ENCODE measurements at regions not wholly inside any gene's neighbourhood (a gene's known extent, or its start where the extent isn't known, plus 50 kb on each side); places are given as distances from the start of the nearest gene placed in this dataset.
A peak's percentile ranks its signal among the peaks of the same experiment; 100 is the strongest.

DNA sequence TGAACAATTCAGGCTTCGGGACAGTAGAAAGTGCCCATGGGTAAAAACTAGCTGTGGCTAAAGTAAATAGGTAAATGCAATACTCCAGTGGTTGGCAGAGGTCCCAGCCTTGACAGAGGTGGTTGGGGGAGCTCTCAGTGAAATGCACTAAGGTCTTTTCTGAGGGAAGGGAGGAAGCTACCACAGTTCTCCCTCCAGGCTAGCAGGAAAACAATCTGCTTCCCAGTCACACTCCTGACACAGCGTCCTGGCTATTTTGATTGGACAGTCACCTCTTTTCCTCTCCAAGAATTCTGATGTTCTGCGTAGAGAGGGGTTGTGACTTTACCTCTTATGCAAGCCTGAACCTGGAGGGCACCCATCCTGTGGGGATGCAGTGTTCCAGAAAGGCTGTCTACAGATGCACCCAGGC lies 128.7 kb downstream of the CYSLTR2 start:
- ChIA-PET CTCF (no interaction called here), POLR2A (ENCODE audit: low non-redundant PET) (no interaction called here)
- TF ChIP-seq, protein P1, sequence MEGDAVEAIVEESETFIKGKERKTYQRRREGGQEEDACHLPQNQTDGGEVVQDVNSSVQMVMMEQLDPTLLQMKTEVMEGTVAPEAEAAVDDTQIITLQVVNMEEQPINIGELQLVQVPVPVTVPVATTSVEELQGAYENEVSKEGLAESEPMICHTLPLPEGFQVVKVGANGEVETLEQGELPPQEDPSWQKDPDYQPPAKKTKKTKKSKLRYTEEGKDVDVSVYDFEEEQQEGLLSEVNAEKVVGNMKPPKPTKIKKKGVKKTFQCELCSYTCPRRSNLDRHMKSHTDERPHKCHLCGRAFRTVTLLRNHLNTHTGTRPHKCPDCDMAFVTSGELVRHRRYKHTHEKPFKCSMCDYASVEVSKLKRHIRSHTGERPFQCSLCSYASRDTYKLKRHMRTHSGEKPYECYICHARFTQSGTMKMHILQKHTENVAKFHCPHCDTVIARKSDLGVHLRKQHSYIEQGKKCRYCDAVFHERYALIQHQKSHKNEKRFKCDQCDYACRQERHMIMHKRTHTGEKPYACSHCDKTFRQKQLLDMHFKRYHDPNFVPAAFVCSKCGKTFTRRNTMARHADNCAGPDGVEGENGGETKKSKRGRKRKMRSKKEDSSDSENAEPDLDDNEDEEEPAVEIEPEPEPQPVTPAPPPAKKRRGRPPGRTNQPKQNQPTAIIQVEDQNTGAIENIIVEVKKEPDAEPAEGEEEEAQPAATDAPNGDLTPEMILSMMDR (conservative IDR thresholded peaks at IDR 0.05; ENCODE audit: low read depth, low read length) = no peak
- TF ChIP-seq EZH2 (IDR thresholded peaks at IDR 0.05; ENCODE audit: borderline replicate concordance, low read depth, low read length, poor library complexity, severe bottlenecking) = no peak
- no peaks in the 10 kb centered on the region for H3K4me1 ChIP-seq (ENCODE audit: insufficient read depth, low read length, poor library complexity, severe bottlenecking)
- H3K9me3 ChIP-seq (ENCODE audit: low read depth, low read length, poor library complexity, severe bottlenecking) = peaks cover 13% of the 10 kb centered on the region
- H3K4me3 ChIP-seq (ENCODE audit: low read depth, low read length, poor library complexity, severe bottlenecking) = no peak overlapping the region
- H3K36me3 ChIP-seq (ENCODE audit: insufficient read depth, low read length, poor library complexity, severe bottlenecking) = no peaks in the 10 kb centered on the region
- intact Hi-C loops (cut with micrococcal nuclease; ENCODE audit: unreplicated experiment) = loop anchor here (10.0 kb wide), 1 partner anchor 492 kb away; no protein-coding TSS in a partner anchor
- H3K27me3 ChIP-seq (replicated peaks; ENCODE audit: insufficient read depth, low read depth, low read length, poor library complexity) = no peaks in the 10 kb centered on the region
- H3K27ac ChIP-seq (ENCODE audit: low read depth, low read length, poor library complexity, severe bottlenecking) = no peak overlapping the region
- BruUV-seq (replicated peaks) = no TSS peak
- DNase-seq (ENCODE audit: low spot score) = no peak

DNA sequence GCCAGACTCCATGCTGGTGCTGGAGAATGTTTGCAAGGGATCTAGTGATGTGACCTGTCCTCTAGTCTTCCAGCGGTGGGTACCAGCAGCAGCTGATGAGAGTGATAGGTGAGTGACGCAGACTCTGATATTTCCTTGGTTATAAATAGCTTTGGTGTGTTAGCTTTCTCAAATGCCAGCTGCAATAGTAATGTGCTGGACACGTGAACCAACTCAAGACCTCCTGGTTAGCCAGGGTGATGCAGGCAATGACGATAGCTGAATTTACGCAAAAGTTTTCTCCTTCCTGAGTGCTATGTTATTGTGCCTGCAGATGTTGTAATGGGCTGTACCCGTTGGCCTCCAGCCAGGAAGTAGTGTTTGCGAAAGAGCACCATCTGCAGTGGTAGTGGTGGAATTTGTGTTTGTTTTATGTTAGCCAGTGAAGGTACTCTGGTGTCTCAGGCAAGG lies 129.5 kb downstream of the CYSLTR2 start:
- Histone ChIP-seq H3K4me1 (ENCODE audit: insufficient read depth, low read length, poor library complexity, severe bottlenecking) (no peaks in the 10 kb centered on the region), H3K27ac (ENCODE audit: low read depth, low read length, poor library complexity, severe bottlenecking) (no peak overlapping the region), H3K9me3 (ENCODE audit: low read depth, low read length, poor library complexity, severe bottlenecking) (peaks cover 13% of the 10 kb centered on the region), H3K4me3 (ENCODE audit: low read depth, low read length, poor library complexity, severe bottlenecking) (no peak overlapping the region), H3K36me3 (ENCODE audit: insufficient read depth, low read length, poor library complexity, severe bottlenecking) (no peaks in the 10 kb centered on the region), H3K27me3 (replicated peaks; ENCODE audit: insufficient read depth, low read depth, low read length, poor library complexity) (no peaks in the 10 kb centered on the region)
- intact Hi-C loops (cut with micrococcal nuclease; ENCODE audit: unreplicated experiment) = loop anchor here (10.0 kb wide), 1 partner anchor 492 kb away; no protein-coding TSS in a partner anchor
- no peak for TF ChIP-seq EZH2 (IDR thresholded peaks at IDR 0.05; ENCODE audit: borderline replicate concordance, low read depth, low read length, poor library complexity, severe bottlenecking)
- TF ChIP-seq, protein P1 (conservative IDR thresholded peaks at IDR 0.05; ENCODE audit: low read depth, low read length) = no peak
- BruUV-seq (replicated peaks) = no TSS peak
- CTCF ChIA-PET = no interaction called here
- POLR2A ChIA-PET (ENCODE audit: low non-redundant PET) = no interaction called here
- peak; percentile 66 for DNase-seq (ENCODE audit: low spot score)

DNA sequence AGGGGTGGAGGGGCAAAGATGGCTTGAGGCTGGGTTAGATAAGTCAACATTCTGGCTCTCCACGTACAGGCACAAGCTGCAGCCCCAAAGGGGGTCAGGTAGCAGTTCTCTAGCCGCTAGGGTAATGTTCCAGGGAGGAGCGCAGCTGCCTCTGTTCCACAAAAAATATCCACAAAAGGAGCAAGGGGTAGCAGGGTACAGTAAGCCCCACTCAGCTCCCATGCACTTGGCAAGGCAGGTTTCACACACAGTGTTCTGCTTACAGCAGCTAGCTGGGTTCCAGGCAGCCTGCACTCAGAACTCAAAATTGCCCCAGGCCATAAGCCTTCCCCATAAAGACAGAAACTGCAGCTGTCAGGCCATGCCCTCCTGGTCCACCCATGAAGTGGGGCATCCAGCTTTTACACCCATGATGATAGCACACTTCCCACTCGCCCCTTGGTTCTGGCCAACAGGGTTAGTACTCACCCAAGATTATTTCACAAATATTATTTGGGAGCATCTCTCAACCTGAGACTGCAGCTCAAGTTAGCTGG lies 130.0 kb downstream of the CYSLTR2 start:
- peaks cover 13% of the 10 kb centered on the region for H3K9me3 ChIP-seq (ENCODE audit: low read depth, low read length, poor library complexity, severe bottlenecking)
- no peak overlapping the region for H3K27ac ChIP-seq (ENCODE audit: low read depth, low read length, poor library complexity, severe bottlenecking)
- H3K36me3 ChIP-seq (ENCODE audit: insufficient read depth, low read length, poor library complexity, severe bottlenecking) = no peaks in the 10 kb centered on the region
- no TSS peak for BruUV-seq (replicated peaks)
- H3K4me3 ChIP-seq (ENCODE audit: low read depth, low read length, poor library complexity, severe bottlenecking) = no peak overlapping the region
- no peaks in the 10 kb centered on the region for H3K27me3 ChIP-seq (replicated peaks; ENCODE audit: insufficient read depth, low read depth, low read length, poor library complexity)
- ChIA-PET CTCF (no interaction called here), POLR2A (ENCODE audit: low non-redundant PET) (no interaction called here)
- TF ChIP-seq, protein P1 (conservative IDR thresholded peaks at IDR 0.05; ENCODE audit: low read depth, low read length) = no peak
- TF ChIP-seq EZH2 (IDR thresholded peaks at IDR 0.05; ENCODE audit: borderline replicate concordance, low read depth, low read length, poor library complexity, severe bottlenecking) = no peak
- no peaks in the 10 kb centered on the region for H3K4me1 ChIP-seq (ENCODE audit: insufficient read depth, low read length, poor library complexity, severe bottlenecking)
- intact Hi-C loops (cut with micrococcal nuclease; ENCODE audit: unreplicated experiment) = loop anchor here (10.0 kb wide), 1 partner anchor 491 kb away; no protein-coding TSS in a partner anchor
- DNase-seq (ENCODE audit: low spot score) = no peak
